ENCODE measurements at regions not wholly inside any gene's neighbourhood (a gene's known extent, or its start where the extent isn't known, plus 50 kb on each side); places are given as distances from the start of the nearest gene placed in this dataset.

DNA sequence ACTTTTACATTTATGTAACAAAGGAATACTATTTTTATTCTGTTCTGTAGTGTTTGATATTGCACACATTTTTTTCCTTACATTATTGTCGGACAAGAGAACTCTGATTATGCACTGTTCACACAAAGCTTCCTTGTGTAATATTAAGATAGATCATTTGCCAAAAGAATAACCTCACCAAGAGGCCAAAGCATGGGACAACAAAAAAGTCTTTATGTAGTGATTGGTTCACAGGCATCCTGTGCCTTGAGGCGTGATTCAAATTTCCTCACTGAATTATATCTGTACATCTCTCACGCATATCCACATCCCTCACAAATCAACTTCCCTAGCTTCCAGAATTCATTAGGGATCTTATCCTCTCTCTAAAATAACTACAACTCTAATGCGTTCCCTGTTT lies 642.7 kb downstream of the NR4A2 start:
- H3K9me3 Mint-ChIP-seq, result no peaks in the 10 kb centered on the region
- no peaks in the 10 kb centered on the region for H3K4me1 Mint-ChIP-seq
- Histone ChIP-seq H3K36me3 (ENCODE audit: insufficient read depth) (no peaks in the 10 kb centered on the region), H3K9me2 (ENCODE audit: insufficient read depth) (no peaks in the 10 kb centered on the region), H3K27ac (ENCODE audit: low read depth) (no peak overlapping the region), H3K4me1 (ENCODE audit: insufficient read depth) (no peaks in the 10 kb centered on the region), H3F3A (replicated peaks; ENCODE audit: low read depth) (no peaks in the 10 kb centered on the region), H3K27me3 (ENCODE audit: insufficient read depth) (no peaks in the 10 kb centered on the region), H2AFZ (no peak overlapping the region), H4K20me1 (replicated peaks; ENCODE audit: insufficient read depth) (no peaks in the 10 kb centered on the region), H3K4me3 (no peak overlapping the region), H3K79me2 (replicated peaks; ENCODE audit: insufficient read depth) (no peaks in the 10 kb centered on the region), H3K4me2 (no peak overlapping the region)
- H3K36me3 Mint-ChIP-seq (ENCODE audit: low read depth), result no peaks in the 10 kb centered on the region
- DNase-seq (ENCODE audit: low spot score), result no peak
- TF ChIP-seq ZNF114 (CRISPR knock-in tag; IDR thresholded peaks at IDR 0.05) (no peak), ZNF462 (CRISPR knock-in tag; IDR thresholded peaks at IDR 0.05) (no peak), STAT1 (IDR thresholded peaks at IDR 0.05; ENCODE audit: unreplicated experiment) (no peak), ZNF331 (CRISPR knock-in tag; IDR thresholded peaks at IDR 0.05; ENCODE audit: low read depth) (no peak), CTCF (conservative IDR thresholded peaks at IDR 0.05; ENCODE audit: low read depth in 2 of 2) (no peak), NANOG (IDR thresholded peaks at IDR 0.05; ENCODE audit: borderline replicate concordance) (no peak), EZH2 (IDR thresholded peaks at IDR 0.05; ENCODE audit: low read depth, unreplicated experiment) (no peak), JUNB (IDR thresholded peaks at IDR 0.05; ENCODE audit: unreplicated experiment) (no peak), CREB1 (CRISPR knock-in tag; IDR thresholded peaks at IDR 0.05; ENCODE audit: low read depth) (no peak), POLR2AphosphoS5 (IDR thresholded peaks at IDR 0.05; ENCODE audit: low read depth) (no peak), EZH2phosphoT487 (IDR thresholded peaks at IDR 0.05; ENCODE audit: unreplicated experiment) (no peak)
- TF ChIP-seq, protein P1, sequence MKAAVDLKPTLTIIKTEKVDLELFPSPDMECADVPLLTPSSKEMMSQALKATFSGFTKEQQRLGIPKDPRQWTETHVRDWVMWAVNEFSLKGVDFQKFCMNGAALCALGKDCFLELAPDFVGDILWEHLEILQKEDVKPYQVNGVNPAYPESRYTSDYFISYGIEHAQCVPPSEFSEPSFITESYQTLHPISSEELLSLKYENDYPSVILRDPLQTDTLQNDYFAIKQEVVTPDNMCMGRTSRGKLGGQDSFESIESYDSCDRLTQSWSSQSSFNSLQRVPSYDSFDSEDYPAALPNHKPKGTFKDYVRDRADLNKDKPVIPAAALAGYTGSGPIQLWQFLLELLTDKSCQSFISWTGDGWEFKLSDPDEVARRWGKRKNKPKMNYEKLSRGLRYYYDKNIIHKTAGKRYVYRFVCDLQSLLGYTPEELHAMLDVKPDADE (IDR thresholded peaks at IDR 0.05), result no peak
- TF ChIP-seq, protein P2, sequence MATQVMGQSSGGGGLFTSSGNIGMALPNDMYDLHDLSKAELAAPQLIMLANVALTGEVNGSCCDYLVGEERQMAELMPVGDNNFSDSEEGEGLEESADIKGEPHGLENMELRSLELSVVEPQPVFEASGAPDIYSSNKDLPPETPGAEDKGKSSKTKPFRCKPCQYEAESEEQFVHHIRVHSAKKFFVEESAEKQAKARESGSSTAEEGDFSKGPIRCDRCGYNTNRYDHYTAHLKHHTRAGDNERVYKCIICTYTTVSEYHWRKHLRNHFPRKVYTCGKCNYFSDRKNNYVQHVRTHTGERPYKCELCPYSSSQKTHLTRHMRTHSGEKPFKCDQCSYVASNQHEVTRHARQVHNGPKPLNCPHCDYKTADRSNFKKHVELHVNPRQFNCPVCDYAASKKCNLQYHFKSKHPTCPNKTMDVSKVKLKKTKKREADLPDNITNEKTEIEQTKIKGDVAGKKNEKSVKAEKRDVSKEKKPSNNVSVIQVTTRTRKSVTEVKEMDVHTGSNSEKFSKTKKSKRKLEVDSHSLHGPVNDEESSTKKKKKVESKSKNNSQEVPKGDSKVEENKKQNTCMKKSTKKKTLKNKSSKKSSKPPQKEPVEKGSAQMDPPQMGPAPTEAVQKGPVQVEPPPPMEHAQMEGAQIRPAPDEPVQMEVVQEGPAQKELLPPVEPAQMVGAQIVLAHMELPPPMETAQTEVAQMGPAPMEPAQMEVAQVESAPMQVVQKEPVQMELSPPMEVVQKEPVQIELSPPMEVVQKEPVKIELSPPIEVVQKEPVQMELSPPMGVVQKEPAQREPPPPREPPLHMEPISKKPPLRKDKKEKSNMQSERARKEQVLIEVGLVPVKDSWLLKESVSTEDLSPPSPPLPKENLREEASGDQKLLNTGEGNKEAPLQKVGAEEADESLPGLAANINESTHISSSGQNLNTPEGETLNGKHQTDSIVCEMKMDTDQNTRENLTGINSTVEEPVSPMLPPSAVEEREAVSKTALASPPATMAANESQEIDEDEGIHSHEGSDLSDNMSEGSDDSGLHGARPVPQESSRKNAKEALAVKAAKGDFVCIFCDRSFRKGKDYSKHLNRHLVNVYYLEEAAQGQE (IDR thresholded peaks at IDR 0.05; ENCODE audit: unreplicated experiment), result no peak
- H3K27me3 Mint-ChIP-seq (ENCODE audit: insufficient read depth, low read depth, poor library complexity), result no peaks in the 10 kb centered on the region
- H3K4me3 Mint-ChIP-seq, result no peak overlapping the region
- no peak for ATAC-seq
- H3K27ac Mint-ChIP-seq, result no peak overlapping the region

Measured in GM23338 (cell line).